Natural killer cell (primary cell): ENCODE measurements at regions not wholly inside any gene's neighbourhood (a gene's known extent, or its start where the extent isn't known, plus 50 kb on each side); places are given as distances from the start of the nearest gene placed in this dataset.

Source experiments
- ATAC-seq, 3 donors: fragments of 150-1000 bp in 2 of 3; fragments of 200-7000 bp in 1 of 3; cut with Tn5 transposase; 1 replicate in 1 of 3; 2 replicates in 2 of 3; pipeline ENCODE4 v1.10.0; 2021; ENCODE audit warnings: mild to moderate bottlenecking in 2 of 3, moderate library complexity in 2 of 3
- DNase-seq, 2 donors: peaks; one replicate each; pipeline versions ENCODE4 v3.0.0 to v3.0.0-alpha.2; 2013 to 2021; ENCODE audit warnings: mixed read lengths in 1 of 2
- H3K27ac ChIP-seq: one replicate; pipeline ENCODE4 v1.5.1; 2013; ENCODE audit warnings: mild to moderate bottlenecking, low read length
- H3K27me3 ChIP-seq: one replicate; pipeline ENCODE4 v1.6.1; 2013; ENCODE audit warnings: low read length; ENCODE audit not compliant: control insufficient read depth, insufficient read depth
- H3K36me3 ChIP-seq: one replicate; pipeline ENCODE4 v1.6.1; 2013; ENCODE audit warnings: low read length; ENCODE audit not compliant: control insufficient read depth, insufficient read depth
- H3K4me1 ChIP-seq: one replicate; pipeline ENCODE4 v1.6.1; 2013; ENCODE audit warnings: low read length; ENCODE audit not compliant: control insufficient read depth, insufficient read depth
- H3K4me3 ChIP-seq: one replicate; pipeline ENCODE4 v1.5.1; 2013; ENCODE audit warnings: low read length
- H3K9me3 ChIP-seq: one replicate; pipeline ENCODE4 v1.6.1; 2013; ENCODE audit warnings: low read length; ENCODE audit not compliant: control insufficient read depth, insufficient read depth
- H3K27ac Mint-ChIP-seq, 2 donors: one replicate each; pipeline ENCODE4 v1.8.0; 2022; ENCODE audit warnings: mild to moderate bottlenecking in 2 of 2, mixed read lengths in 2 of 2, moderate library complexity in 1 of 2
- H3K27me3 Mint-ChIP-seq, 2 donors: one replicate each; pipeline ENCODE4 v1.8.0; 2022; ENCODE audit warnings: low read depth in 2 of 2, mixed read lengths in 2 of 2
- H3K36me3 Mint-ChIP-seq: one replicate; pipeline ENCODE4 v1.8.0; 2022; ENCODE audit warnings: mixed read lengths
- H3K4me1 Mint-ChIP-seq, 2 donors: one replicate each; pipeline ENCODE4 v1.8.0; 2022; ENCODE audit warnings: mixed read lengths in 2 of 2
- H3K4me3 Mint-ChIP-seq: one replicate; pipeline ENCODE4 v1.8.0; 2022; ENCODE audit warnings: mild to moderate bottlenecking, moderate library complexity, mixed read lengths
- H3K9me3 Mint-ChIP-seq, 2 donors: one replicate each; pipeline ENCODE4 v1.8.0; 2022; ENCODE audit warnings: mixed read lengths in 2 of 2
- CTCF ChIP-seq: fragments of 200-600 bp; IDR thresholded peaks from one replicate; pipeline ENCODE4 v1.8.0; 2022; ENCODE audit warnings: antibody characterized with exemption
- WGBS: methylation state at CpG from one replicate; pipeline ENCODE4 v1.1.7; 2013; ENCODE audit warnings: missing lambda C conversion rate; ENCODE audit not compliant: insufficient coverage; 5-methylcytosine and 5-hydroxymethylcytosine counted together
- intact Hi-C: fragments of 100-400 bp; cut with micrococcal nuclease; formaldehyde crosslinking; loops from one replicate; pipeline ENCODE4 v1.14.2; 2022

- no peak overlapping the region for H3K27ac Mint-ChIP-seq
- Histone ChIP-seq H3K4me1 (peaks cover 17% of the 10 kb centered on the region), H3K4me3 (no peak overlapping the region), H3K9me3 (no peaks in the 10 kb centered on the region), H3K27me3 (no peaks in the 10 kb centered on the region), H3K27ac (no peak overlapping the region), H3K36me3 (no peaks in the 10 kb centered on the region)
- whole genome bisulfite sequencing: 21% methylated on average over 30 of the region's 31 CpGs
- no peaks in the 10 kb centered on the region for H3K36me3 Mint-ChIP-seq
- intact Hi-C loops: no loop called here
- no peak overlapping the region for H3K4me3 Mint-ChIP-seq
- DNase-seq: peak in 1 of 2 donors; percentile 29
- no peaks in the 10 kb centered on the region for H3K9me3 Mint-ChIP-seq
- peaks cover 20 to 25% of the 10 kb centered on the region in 2 donors for H3K27me3 Mint-ChIP-seq
- ATAC-seq: peak in 1 of 3 donors; percentile 24
- no peak for TF ChIP-seq CTCF
- H3K4me1 Mint-ChIP-seq: peaks cover 6 to 18% of the 10 kb centered on the region in 2 donors
Observed at GRCh38 chr15:99486371-99487336, 79.1 kb upstream of the MEF2A start.

- peaks cover 0 to 13% of the 10 kb centered on the region in 2 donors for H3K4me1 Mint-ChIP-seq
- no peak for TF ChIP-seq CTCF
- H3K27ac ChIP-seq: no peak overlapping the region
- no peaks in the 10 kb centered on the region for H3K9me3 Mint-ChIP-seq
- WGBS: 84% methylated on average over 4 of the region's 5 CpGs
- no peak overlapping the region for H3K4me3 Mint-ChIP-seq
- H3K4me3 ChIP-seq: no peak overlapping the region
- H3K27me3 Mint-ChIP-seq: peaks cover 20 to 25% of the 10 kb centered on the region in 2 donors
- no peaks in the 10 kb centered on the region for H3K36me3 Mint-ChIP-seq
- no peak for DNase-seq
- H3K4me1 ChIP-seq: peaks cover 17% of the 10 kb centered on the region
- no peaks in the 10 kb centered on the region for H3K27me3 ChIP-seq
- no peaks in the 10 kb centered on the region for H3K36me3 ChIP-seq
- ATAC-seq: no peak
- H3K9me3 ChIP-seq: no peaks in the 10 kb centered on the region
- intact Hi-C loops: no loop called here
- H3K27ac Mint-ChIP-seq: no peak overlapping the region
Observed at GRCh38 chr15:99487337-99487730, 78.5 kb upstream of the MEF2A start.

GRCh38 chr15:99492275-99492674, 73.5 kb upstream of the MEF2A start:
- H3K27ac ChIP-seq: no peak overlapping the region
- ATAC-seq (no peak), DNase-seq (no peak)
- no peak overlapping the region for H3K4me3 Mint-ChIP-seq
- no peaks in the 10 kb centered on the region for H3K9me3 Mint-ChIP-seq
- H3K36me3 ChIP-seq: no peaks in the 10 kb centered on the region
- no peaks in the 10 kb centered on the region for H3K36me3 Mint-ChIP-seq
- H3K27me3 Mint-ChIP-seq: peaks cover 5 to 12% of the 10 kb centered on the region in 2 donors
- intact Hi-C loops: no loop called here
- TF ChIP-seq CTCF: no peak
- H3K27me3 ChIP-seq: no peaks in the 10 kb centered on the region
- no peak overlapping the region for H3K27ac Mint-ChIP-seq
- no peak overlapping the region for H3K4me3 ChIP-seq
- H3K9me3 ChIP-seq: no peaks in the 10 kb centered on the region
- H3K4me1 ChIP-seq: peaks cover 17% of the 10 kb centered on the region
- H3K4me1 Mint-ChIP-seq: peaks cover 11 to 15% of the 10 kb centered on the region in 2 donors
- 96% methylated on average over 6 of the region's 6 CpGs for WGBS
